ENCODE measurements at regions not wholly inside any gene's neighbourhood (a gene's known extent, or its start where the extent isn't known, plus 50 kb on each side); places are given as distances from the start of the nearest gene placed in this dataset.

DNA sequence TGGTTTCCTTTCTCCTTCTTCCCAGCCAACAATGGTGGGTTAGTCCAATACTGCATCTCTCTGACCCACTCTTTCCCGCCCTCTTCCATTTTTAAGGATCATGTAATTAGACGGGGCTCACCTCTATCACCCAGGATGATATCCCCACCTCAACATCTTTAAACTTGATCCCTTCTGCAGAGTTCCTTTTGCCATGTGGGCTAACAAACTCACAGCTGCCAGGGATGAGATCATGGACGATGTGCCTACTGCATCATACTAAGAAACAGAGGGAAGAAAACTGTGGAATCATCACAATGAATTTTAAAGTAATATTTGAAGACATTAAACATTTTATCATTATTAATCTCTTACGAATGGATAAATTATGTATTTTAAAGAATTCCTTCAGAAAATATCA lies 183.5 kb downstream of the RDH14 start:
- Histone ChIP-seq H3K9me3 (ENCODE audit: control insufficient read depth, insufficient read depth, low read length) (no peaks in the 10 kb centered on the region), H3K27ac (ENCODE audit: low read depth, low read length) (no peak overlapping the region), H4K20me1 (ENCODE audit: control insufficient read depth, insufficient read depth, low read depth, low read length) (no peaks in the 10 kb centered on the region), H3K79me2 (ENCODE audit: control insufficient read depth, low read length) (no peaks in the 10 kb centered on the region), H3K4me3 (ENCODE audit: low read length) (no peak overlapping the region), H3F3A (ENCODE audit: control insufficient read depth, insufficient read depth) (no peaks in the 10 kb centered on the region), H3K36me3 (ENCODE audit: control insufficient read depth, low read length) (no peaks in the 10 kb centered on the region), H3K4me1 (ENCODE audit: control insufficient read depth, low read length) (no peaks in the 10 kb centered on the region), H3K27me3 (ENCODE audit: control insufficient read depth, low read length) (peaks cover 12% of the 10 kb centered on the region; the same call in 1 of the 2 replicates), H3K4me2 (ENCODE audit: low read length) (no peak overlapping the region), H3K9me2 (replicated peaks; ENCODE audit: control insufficient read depth, low read length) (no peaks in the 10 kb centered on the region)
- no peak for TF ChIP-seq EZH2phosphoT487 (IDR thresholded peaks at IDR 0.05; ENCODE audit: borderline replicate concordance, low read length)
- TF ChIP-seq, protein P1, sequence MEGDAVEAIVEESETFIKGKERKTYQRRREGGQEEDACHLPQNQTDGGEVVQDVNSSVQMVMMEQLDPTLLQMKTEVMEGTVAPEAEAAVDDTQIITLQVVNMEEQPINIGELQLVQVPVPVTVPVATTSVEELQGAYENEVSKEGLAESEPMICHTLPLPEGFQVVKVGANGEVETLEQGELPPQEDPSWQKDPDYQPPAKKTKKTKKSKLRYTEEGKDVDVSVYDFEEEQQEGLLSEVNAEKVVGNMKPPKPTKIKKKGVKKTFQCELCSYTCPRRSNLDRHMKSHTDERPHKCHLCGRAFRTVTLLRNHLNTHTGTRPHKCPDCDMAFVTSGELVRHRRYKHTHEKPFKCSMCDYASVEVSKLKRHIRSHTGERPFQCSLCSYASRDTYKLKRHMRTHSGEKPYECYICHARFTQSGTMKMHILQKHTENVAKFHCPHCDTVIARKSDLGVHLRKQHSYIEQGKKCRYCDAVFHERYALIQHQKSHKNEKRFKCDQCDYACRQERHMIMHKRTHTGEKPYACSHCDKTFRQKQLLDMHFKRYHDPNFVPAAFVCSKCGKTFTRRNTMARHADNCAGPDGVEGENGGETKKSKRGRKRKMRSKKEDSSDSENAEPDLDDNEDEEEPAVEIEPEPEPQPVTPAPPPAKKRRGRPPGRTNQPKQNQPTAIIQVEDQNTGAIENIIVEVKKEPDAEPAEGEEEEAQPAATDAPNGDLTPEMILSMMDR (IDR thresholded peaks at IDR 0.05; ENCODE audit: low read depth, low read length, poor library complexity, severe bottlenecking), result no peak

DNA sequence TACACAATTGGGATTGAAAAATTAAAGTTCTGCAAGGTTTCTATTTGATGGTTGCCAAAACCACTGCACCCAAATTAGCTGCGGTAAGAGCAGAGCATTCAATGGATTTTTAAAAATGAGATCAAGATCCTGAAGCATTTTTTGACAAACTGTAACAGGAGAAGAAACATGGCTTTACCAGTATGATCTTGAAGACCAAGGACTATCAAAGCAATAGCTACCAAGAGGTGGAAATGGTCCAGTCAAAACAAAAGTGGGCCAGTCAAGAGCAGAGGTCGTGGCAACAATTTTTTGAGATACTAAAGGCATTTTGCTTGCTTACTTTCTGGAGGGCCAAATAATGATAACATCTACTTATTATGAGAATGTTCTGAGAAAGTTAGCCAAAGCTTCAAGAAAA lies 186.8 kb downstream of the RDH14 start:
- H3K9me2 ChIP-seq (replicated peaks; ENCODE audit: control insufficient read depth, low read length), result no peaks in the 10 kb centered on the region
- no peaks in the 10 kb centered on the region for H3K79me2 ChIP-seq (ENCODE audit: control insufficient read depth, low read length)
- H3F3A ChIP-seq (ENCODE audit: control insufficient read depth, insufficient read depth), result no peaks in the 10 kb centered on the region
- no peaks in the 10 kb centered on the region for H3K4me1 ChIP-seq (ENCODE audit: control insufficient read depth, low read length)
- H3K36me3 ChIP-seq (ENCODE audit: control insufficient read depth, low read length), result no peaks in the 10 kb centered on the region
- no peak overlapping the region for H3K4me3 ChIP-seq (ENCODE audit: low read length)
- H4K20me1 ChIP-seq (ENCODE audit: control insufficient read depth, insufficient read depth, low read depth, low read length), result no peaks in the 10 kb centered on the region
- H3K27me3 ChIP-seq (ENCODE audit: control insufficient read depth, low read length), result peaks cover 12% of the 10 kb centered on the region; the same call in 1 of the 2 replicates
- TF ChIP-seq, protein P1 (IDR thresholded peaks at IDR 0.05; ENCODE audit: low read depth, low read length, poor library complexity, severe bottlenecking), result no peak
- TF ChIP-seq EZH2phosphoT487 (IDR thresholded peaks at IDR 0.05; ENCODE audit: borderline replicate concordance, low read length), result no peak
- no peak overlapping the region for H3K27ac ChIP-seq (ENCODE audit: low read depth, low read length)
- H3K9me3 ChIP-seq (ENCODE audit: control insufficient read depth, insufficient read depth, low read length), result no peaks in the 10 kb centered on the region
- H3K4me2 ChIP-seq (ENCODE audit: low read length), result no peak overlapping the region

DNA sequence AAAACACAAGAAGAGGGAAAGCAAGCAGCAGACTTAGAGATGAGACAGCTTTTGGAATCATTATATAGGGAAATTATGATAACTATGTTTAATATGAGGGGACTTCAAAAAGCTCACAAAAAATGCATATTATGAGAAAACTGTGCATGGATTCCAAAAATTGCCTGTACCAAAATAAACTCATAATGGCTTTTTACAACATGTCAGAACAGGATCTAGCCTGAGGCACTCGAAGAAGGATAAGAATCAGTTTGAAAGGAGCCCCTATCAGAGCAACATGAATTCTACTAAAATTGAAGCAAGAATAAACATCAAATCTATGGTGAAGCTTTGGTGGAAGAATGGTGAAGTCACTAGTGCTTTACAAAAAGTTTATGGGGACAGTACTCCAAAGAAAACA lies 187.4 kb downstream of the RDH14 start:
- Histone ChIP-seq H3K79me2 (ENCODE audit: control insufficient read depth, low read length) (no peaks in the 10 kb centered on the region), H3K4me1 (ENCODE audit: control insufficient read depth, low read length) (no peaks in the 10 kb centered on the region), H3K36me3 (ENCODE audit: control insufficient read depth, low read length) (no peaks in the 10 kb centered on the region), H3K4me2 (ENCODE audit: low read length) (no peak overlapping the region), H3K27ac (ENCODE audit: low read depth, low read length) (no peak overlapping the region), H3K9me2 (replicated peaks; ENCODE audit: control insufficient read depth, low read length) (no peaks in the 10 kb centered on the region), H3K9me3 (ENCODE audit: control insufficient read depth, insufficient read depth, low read length) (no peaks in the 10 kb centered on the region), H3K27me3 (ENCODE audit: control insufficient read depth, low read length) (peaks cover 12% of the 10 kb centered on the region; the same call in 1 of the 2 replicates), H4K20me1 (ENCODE audit: control insufficient read depth, insufficient read depth, low read depth, low read length) (no peaks in the 10 kb centered on the region), H3K4me3 (ENCODE audit: low read length) (no peak overlapping the region), H3F3A (ENCODE audit: control insufficient read depth, insufficient read depth) (no peaks in the 10 kb centered on the region)
- no peak for TF ChIP-seq EZH2phosphoT487 (IDR thresholded peaks at IDR 0.05; ENCODE audit: borderline replicate concordance, low read length)
- TF ChIP-seq, protein P1 (IDR thresholded peaks at IDR 0.05; ENCODE audit: low read depth, low read length, poor library complexity, severe bottlenecking), result no peak
